GM19025 (cell line): ENCODE measurements at regions not wholly inside any gene's neighbourhood (a gene's known extent, or its start where the extent isn't known, plus 50 kb on each side); places are given as distances from the start of the nearest gene placed in this dataset.
"Not testable (repeated sequence)": the region's sequence is repeated elsewhere in the genome, so short reads cannot be mapped to it uniquely, and the experiment has no call there.

Experiments used
- ATAC-seq: cut with Tn5 transposase; IDR thresholded peaks from one replicate; pipeline ENCODE4 v1.9.1; 2021; ENCODE audit warnings: mild to moderate bottlenecking, low read depth, moderate library complexity; ENCODE audit not compliant: unreplicated experiment

- no peak for ATAC-seq
These were observed 1149.1 kb upstream of the PRR20A start for GRCh38 chr13:55991666-55992065.

GRCh38 chr13:55992145-55992544 is 1148.6 kb upstream of the PRR20A start:
- ATAC-seq = no peak

GRCh38 chr13:55999709-56000108 is 1141.0 kb upstream of the PRR20A start:
- no peak for ATAC-seq

GRCh38 chr13:56009418-56009817 is 1131.3 kb upstream of the PRR20A start:
- ATAC-seq = no peak

GRCh38 chr13:56012644-56013043 is 1128.1 kb upstream of the PRR20A start:
- ATAC-seq = no peak

- no peak for ATAC-seq
These were observed 1124.8 kb upstream of the PRR20A start for GRCh38 chr13:56015919-56016318.

GRCh38 chr13:56019606-56020005 is 1121.1 kb upstream of the PRR20A start:
- ATAC-seq = no peak

- ATAC-seq = no peak
These were observed 1120.3 kb upstream of the PRR20A start for GRCh38 chr13:56020425-56020824.

GRCh38 chr13:56039992-56040391 is 1100.7 kb upstream of the PRR20A start:
- ATAC-seq = no peak

GRCh38 chr13:56066321-56066720 is 1074.4 kb upstream of the PRR20A start:
- no peak for ATAC-seq

- no peak for ATAC-seq
These were observed 1038.1 kb upstream of the PRR20A start for GRCh38 chr13:56102641-56103040.

GRCh38 chr13:56110751-56111150 is 1030.0 kb upstream of the PRR20A start:
- no peak for ATAC-seq

- no peak for ATAC-seq
These were observed 1006.2 kb upstream of the PRR20A start for GRCh38 chr13:56134524-56134923.

- no peak for ATAC-seq
These were observed 973.9 kb upstream of the PRR20A start for GRCh38 chr13:56166864-56167263.

GRCh38 chr13:56168581-56168980 is 972.1 kb upstream of the PRR20A start:
- no peak for ATAC-seq

- ATAC-seq = no peak
These were observed 967.4 kb upstream of the PRR20A start for GRCh38 chr13:56173346-56173745.

- no peak for ATAC-seq
These were observed 958.1 kb upstream of the PRR20A start for GRCh38 chr13:56182598-56182997.

- no peak for ATAC-seq
These were observed 953.4 kb upstream of the PRR20A start for GRCh38 chr13:56187331-56187730.

- not testable (repeated sequence) for ATAC-seq
These were observed 952.1 kb upstream of the PRR20A start for GRCh38 chr13:56188582-56188981.

GRCh38 chr13:56189439-56189838 is 951.3 kb upstream of the PRR20A start:
- no peak for ATAC-seq

- no peak for ATAC-seq
These were observed 950.7 kb upstream of the PRR20A start for GRCh38 chr13:56189978-56190377.

- no peak for ATAC-seq
These were observed 942.4 kb upstream of the PRR20A start for GRCh38 chr13:56198350-56198749.

GRCh38 chr13:56201834-56202233 is 938.9 kb upstream of the PRR20A start:
- ATAC-seq = no peak
